Keratinocyte (primary cell): ENCODE measurements at regions not wholly inside any gene's neighbourhood (a gene's known extent, or its start where the extent isn't known, plus 50 kb on each side); places are given as distances from the start of the nearest gene placed in this dataset.

Experiments
- DNase-seq: peaks from one replicate; pipeline ENCODE4 v3.0.0-alpha.2; 2011; ENCODE audit warnings: low read depth, missing footprints, low spot score
- FAIRE-seq: peaks from 2 replicates; lab custom pipeline; 2011; peaks lifted over from hg19 to GRCh38; lab: Jason Lieb, UNC
- H2AFZ ChIP-seq: 2 replicates; pipeline ENCODE4 v1.6.0; 2012; ENCODE audit warnings: low read length, control low read depth, inconsistent platforms; ENCODE audit not compliant: control insufficient read depth
- H3K27ac ChIP-seq: 2 replicates; pipeline ENCODE4 v1.5.1; 2011; ENCODE audit warnings: low read length; ENCODE audit not compliant: control insufficient read depth, insufficient read depth
- H3K27me3 ChIP-seq: 3 replicates; pipeline ENCODE4 v1.6.0; 2011; ENCODE audit warnings: low read length; ENCODE audit not compliant: control insufficient read depth, insufficient read depth; ENCODE audit errors: extremely low read depth
- H3K36me3 ChIP-seq, 2 experiments: 2 replicates in 1 of 2; 3 replicates in 1 of 2; pipeline ENCODE4 v1.5.1; 2011; ENCODE audit warnings: low read length in 2 of 2, mild to moderate bottlenecking in 1 of 2; ENCODE audit not compliant: control insufficient read depth in 2 of 2, insufficient read depth in 2 of 2; ENCODE audit errors: extremely low read depth in 1 of 2
- H3K4me1 ChIP-seq: 3 replicates; pipeline ENCODE4 v1.5.1; 2011; ENCODE audit warnings: low read length; ENCODE audit not compliant: control insufficient read depth, insufficient read depth; ENCODE audit errors: extremely low read depth
- H3K4me2 ChIP-seq: 3 replicates; pipeline ENCODE4 v1.6.0; 2011; ENCODE audit warnings: low read depth, low read length; ENCODE audit not compliant: control insufficient read depth, insufficient read depth; ENCODE audit errors: extremely low read depth
- H3K4me3 ChIP-seq, 3 experiments: fragments of 200-600 bp in 1 of 3; sonication (generic) in 1 of 3; 2 replicates in 2 of 3; 3 replicates in 1 of 3; pipeline ENCODE4 v1.5.1; 2011 to 2016; ENCODE audit warnings: low read length in 3 of 3, mild to moderate bottlenecking in 3 of 3, control low read depth in 2 of 3, inconsistent platforms in 1 of 3, low read depth in 1 of 3, mixed read lengths in 1 of 3, mixed run types in 1 of 3, moderate library complexity in 1 of 3; ENCODE audit not compliant: control insufficient read depth in 2 of 3, insufficient read depth in 2 of 3; ENCODE audit errors: extremely low read depth in 1 of 3
- H3K79me2 ChIP-seq: 2 replicates; pipeline ENCODE4 v1.6.0; 2012; ENCODE audit warnings: low read length; ENCODE audit not compliant: control insufficient read depth, insufficient read depth
- H3K9ac ChIP-seq: 3 replicates; pipeline ENCODE4 v1.6.0; 2011; ENCODE audit warnings: low read length; ENCODE audit not compliant: control insufficient read depth, insufficient read depth; ENCODE audit errors: extremely low read depth
- H3K9me1 ChIP-seq: 3 replicates; pipeline ENCODE4 v1.6.0; 2011; ENCODE audit warnings: low read length; ENCODE audit not compliant: control insufficient read depth, insufficient read depth; ENCODE audit errors: extremely low read depth
- H3K9me3 ChIP-seq: 2 replicates; pipeline ENCODE4 v1.5.1; 2012; ENCODE audit warnings: low read depth, low read length; ENCODE audit not compliant: control insufficient read depth
- H4K20me1 ChIP-seq: 3 replicates; pipeline ENCODE4 v1.6.0; 2011; ENCODE audit warnings: low read length; ENCODE audit not compliant: control insufficient read depth, insufficient read depth; ENCODE audit errors: extremely low read depth
- CTCF ChIP-seq, 3 experiments: IDR thresholded peaks in 1 of 3; conservative IDR thresholded peaks in 1 of 3; optimal IDR thresholded peaks in 1 of 3; 2 replicates in 2 of 3; 3 replicates in 1 of 3; pipeline versions ENCODE3 to v1.5.1; 2011; ENCODE audit warnings: low read length in 3 of 3, mild to moderate bottlenecking in 3 of 3, moderate library complexity in 2 of 3, control low read depth in 1 of 3, inconsistent platforms in 1 of 3; ENCODE audit not compliant: insufficient read depth in 2 of 3; ENCODE audit errors: extremely low read depth in 1 of 3
- EZH2 ChIP-seq: IDR thresholded peaks from one replicate; pipeline ENCODE4 v1.6.1; 2012; ENCODE audit warnings: inconsistent platforms, mild to moderate bottlenecking, low read length, moderate library complexity
- dilution Hi-C: fragments of 300-500 bp; cut with MboI; formaldehyde crosslinking; loops from one replicate; pipeline ENCODE4 v1.7.0; 2020; ENCODE audit warnings: low sequenced_read_pairs; ENCODE audit not compliant: extremely low pct_ligation_motif_present

- Histone ChIP-seq H3K9ac (no peak overlapping the region), H3K9me1 (no peaks in the 10 kb centered on the region), H3K4me1 (peaks cover 9% of the 10 kb centered on the region), H3K79me2 (no peaks in the 10 kb centered on the region), H2AFZ (no peak overlapping the region), H3K27ac (no peak overlapping the region), H3K36me3 (no peaks in the 10 kb centered on the region), H3K4me2 (no peak overlapping the region), H3K4me3 (no peak overlapping the region), H4K20me1 (no peaks in the 10 kb centered on the region), H3K27me3 (peaks cover 14% of the 10 kb centered on the region), H3K9me3 (no peaks in the 10 kb centered on the region)
- DNase-seq: no peak
- dilution Hi-C loops: no loop called here
- TF ChIP-seq EZH2: no peak
- no peak for TF ChIP-seq CTCF (optimal IDR thresholded peaks at IDR 0.05 in 1 of 3, IDR thresholded peaks at IDR 0.05 in 1 of 3, conservative IDR thresholded peaks at IDR 0.05 in 1 of 3; ENCODE audit: extremely low read depth in 1 of 3, insufficient read depth in 2 of 3, low read length in 3 of 3)
- no peak for FAIRE-seq
These were observed 340.6 kb downstream of the DYSF start for GRCh38 chr2:71793926-71794325.

- no peak for FAIRE-seq
- Histone ChIP-seq H3K27ac (no peak overlapping the region), H3K4me2 (no peak overlapping the region), H3K36me3 (no peaks in the 10 kb centered on the region), H2AFZ (no peak overlapping the region), H3K4me3 (no peak overlapping the region), H3K4me1 (peaks cover 9% of the 10 kb centered on the region), H3K79me2 (no peaks in the 10 kb centered on the region), H3K9ac (no peak overlapping the region), H3K27me3 (peaks cover 14% of the 10 kb centered on the region), H3K9me3 (no peaks in the 10 kb centered on the region), H4K20me1 (no peaks in the 10 kb centered on the region), H3K9me1 (no peaks in the 10 kb centered on the region)
- dilution Hi-C loops: no loop called here
- TF ChIP-seq CTCF (optimal IDR thresholded peaks at IDR 0.05 in 1 of 3, IDR thresholded peaks at IDR 0.05 in 1 of 3, conservative IDR thresholded peaks at IDR 0.05 in 1 of 3; ENCODE audit: extremely low read depth in 1 of 3, insufficient read depth in 2 of 3, low read length in 3 of 3): no peak
- TF ChIP-seq EZH2: no peak
- DNase-seq: no peak
These were observed 339.8 kb downstream of the DYSF start for GRCh38 chr2:71792926-71793761.
